ENCODE measurements at regions not wholly inside any gene's neighbourhood (a gene's known extent, or its start where the extent isn't known, plus 50 kb on each side); places are given as distances from the start of the nearest gene placed in this dataset.
"Not testable (repeated sequence)": the region's sequence is repeated elsewhere in the genome, so short reads cannot be mapped to it uniquely, and the experiment has no call there.

- DNase-seq: not testable (repeated sequence)
Observed at GRCh38 chr13:109934520-109934919, 148.1 kb upstream of the IRS2 start.

- no peak for DNase-seq
Observed at GRCh38 chr13:109933476-109933875, 147.1 kb upstream of the IRS2 start.

DNA sequence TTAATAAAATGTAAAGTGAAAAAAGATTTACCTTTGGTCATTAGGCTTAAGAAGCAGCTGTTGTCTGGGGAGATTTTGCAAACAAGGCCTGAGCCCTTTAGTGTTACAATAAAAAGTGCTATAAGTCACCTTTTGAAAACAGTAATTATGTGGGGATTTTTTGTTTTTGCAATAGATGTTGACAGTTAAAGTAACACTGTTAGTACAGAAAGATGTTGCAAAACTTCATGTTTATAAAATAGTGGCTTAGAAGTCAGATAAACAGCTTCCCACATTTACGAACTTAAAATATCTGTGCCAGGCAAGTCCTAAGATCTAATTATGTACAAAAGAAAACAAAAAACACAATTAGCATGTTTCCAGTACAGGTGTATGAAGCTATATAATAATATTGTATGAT is 138.0 kb upstream of the IRS2 start:
- no peak for DNase-seq

DNA sequence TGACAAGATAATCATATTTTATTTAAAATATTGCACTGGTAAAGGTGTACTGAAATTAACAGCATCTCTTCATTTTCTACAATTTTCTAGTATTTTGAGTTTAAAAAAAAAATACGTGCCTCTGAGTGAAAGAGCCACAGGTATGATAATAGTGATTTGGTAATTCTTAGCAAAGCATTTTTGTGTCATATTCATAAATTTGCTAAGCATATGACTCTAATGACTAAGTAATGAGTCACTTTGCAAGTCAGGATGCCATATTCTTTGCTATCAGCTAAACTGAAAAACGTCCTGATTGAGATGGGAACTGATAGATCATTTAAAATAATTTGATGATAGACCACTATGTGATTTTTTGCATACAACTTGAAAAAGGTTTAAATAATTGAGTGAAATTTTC is 136.1 kb upstream of the IRS2 start:
- no peak for DNase-seq

DNA sequence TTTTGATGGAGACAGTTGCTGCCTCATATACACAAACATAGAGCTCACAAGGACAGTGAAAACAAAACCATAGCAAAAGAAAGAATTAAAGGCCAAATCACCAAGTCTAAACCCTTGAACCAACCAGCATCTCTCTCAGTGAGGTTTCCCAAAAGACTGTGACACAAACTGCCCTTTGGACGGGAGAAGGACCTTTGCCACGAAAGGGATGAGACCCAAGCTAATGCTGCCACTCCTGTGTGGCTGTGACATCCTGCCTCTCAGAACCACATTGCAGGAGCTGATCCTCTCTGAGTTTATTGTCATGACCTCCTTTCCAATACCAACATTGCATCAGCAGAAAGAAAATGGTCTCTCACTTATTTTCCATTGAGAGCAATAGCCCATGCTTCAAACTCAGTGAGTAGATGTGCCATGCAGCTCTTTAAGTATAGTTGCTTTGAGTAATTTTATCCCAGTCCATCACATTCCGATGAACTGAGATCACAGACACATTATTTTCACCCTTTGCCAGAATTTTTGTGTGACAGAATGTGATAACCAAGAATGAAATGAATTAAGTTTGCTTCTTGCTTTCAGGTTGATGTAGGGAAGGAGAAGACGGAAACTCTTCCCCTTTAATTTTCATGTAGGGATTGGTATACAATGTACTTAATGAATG is 133.5 kb upstream of the IRS2 start:
- no peak for DNase-seq

- no peak for DNase-seq
Observed at GRCh38 chr13:109918179-109918711, 131.9 kb upstream of the IRS2 start.

DNA sequence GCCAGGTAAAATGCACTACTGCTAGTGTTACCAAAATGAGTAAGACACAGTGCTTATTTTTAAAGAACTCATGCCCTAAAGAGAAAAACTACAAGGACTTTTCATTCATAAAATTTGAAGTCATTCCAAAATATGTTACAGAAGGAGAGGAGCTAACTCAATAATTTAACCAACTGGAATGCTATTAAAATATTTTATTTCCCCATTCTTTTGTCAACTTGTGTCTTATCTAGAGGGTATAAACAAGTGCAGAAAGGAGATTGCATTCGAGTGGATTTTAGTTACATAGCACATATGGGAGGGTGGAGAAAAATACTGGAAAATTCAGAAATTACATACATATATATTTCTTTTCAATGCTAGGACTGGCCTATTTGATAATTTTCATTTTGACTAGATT is 131.0 kb upstream of the IRS2 start:
- DNase-seq: no peak

- DNase-seq: no peak
Observed at GRCh38 chr13:109913936-109914510, 127.6 kb upstream of the IRS2 start.

DNA sequence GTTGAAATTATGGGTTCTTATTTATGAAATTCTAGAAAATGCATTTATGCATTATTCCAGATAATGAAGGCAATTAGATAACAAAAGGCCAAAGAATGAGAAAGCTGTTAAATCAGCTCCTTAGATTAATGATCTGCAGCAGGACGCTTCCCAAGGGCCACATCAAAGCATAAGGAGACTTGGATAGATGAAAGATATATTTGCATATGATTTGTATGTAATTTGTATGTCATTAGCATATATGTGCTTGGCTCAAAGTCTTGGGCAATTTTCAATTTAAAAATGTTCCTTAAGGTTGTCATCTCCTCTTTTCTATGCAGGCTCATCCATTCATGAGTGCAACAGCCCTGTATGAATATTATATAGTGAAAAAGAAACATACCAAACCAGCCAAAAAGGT is 126.8 kb upstream of the IRS2 start:
- no peak for DNase-seq

- DNase-seq: no peak
Observed at GRCh38 chr13:109910194-109910593, 123.8 kb upstream of the IRS2 start.

DNA sequence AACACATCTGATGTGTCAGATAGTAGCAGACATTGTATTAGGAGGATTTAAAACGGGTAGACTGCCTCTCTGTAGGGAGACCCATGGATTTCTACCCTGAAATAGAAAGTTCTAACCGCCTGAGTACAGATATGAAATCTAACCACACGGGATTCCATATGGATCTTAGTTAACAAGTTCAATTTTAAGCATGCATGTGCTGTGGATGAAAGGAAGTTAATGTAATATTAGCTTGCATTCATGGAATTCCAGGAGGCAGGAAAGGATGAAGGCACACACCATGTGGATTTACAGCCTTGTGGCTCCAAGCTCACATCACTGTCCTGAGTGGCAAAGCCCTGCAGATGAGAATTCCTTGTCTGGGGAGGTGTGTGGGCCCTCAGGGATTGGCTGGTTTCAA is 120.6 kb upstream of the IRS2 start:
- DNase-seq: no peak

DNA sequence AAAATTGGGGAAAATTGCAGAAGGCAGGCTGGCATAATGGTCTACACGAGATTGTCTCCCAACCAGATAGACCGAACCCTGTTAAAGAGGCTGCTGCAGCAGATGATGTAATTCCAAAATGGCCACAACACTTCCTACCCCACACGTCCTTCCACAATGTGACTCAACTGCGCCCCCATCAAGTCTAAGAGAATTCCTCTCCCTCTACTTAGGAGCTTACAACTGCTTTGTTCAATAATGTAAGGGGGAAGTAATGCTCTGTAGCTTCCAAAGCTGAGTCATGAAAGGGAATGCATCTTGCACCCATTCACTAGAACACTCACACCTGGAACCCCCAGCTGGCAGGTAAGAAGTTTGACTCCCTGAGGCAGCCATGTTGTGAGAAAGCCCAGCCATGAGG is 117.8 kb upstream of the IRS2 start:
- no peak for DNase-seq

GRCh38 chr13:109900741-109901140 is 114.4 kb upstream of the IRS2 start:
- DNase-seq: no peak

- no peak for DNase-seq
Observed at GRCh38 chr13:109900320-109900719, 113.9 kb upstream of the IRS2 start.

- no peak for DNase-seq
Observed at GRCh38 chr13:109899748-109900147, 113.4 kb upstream of the IRS2 start.

DNA sequence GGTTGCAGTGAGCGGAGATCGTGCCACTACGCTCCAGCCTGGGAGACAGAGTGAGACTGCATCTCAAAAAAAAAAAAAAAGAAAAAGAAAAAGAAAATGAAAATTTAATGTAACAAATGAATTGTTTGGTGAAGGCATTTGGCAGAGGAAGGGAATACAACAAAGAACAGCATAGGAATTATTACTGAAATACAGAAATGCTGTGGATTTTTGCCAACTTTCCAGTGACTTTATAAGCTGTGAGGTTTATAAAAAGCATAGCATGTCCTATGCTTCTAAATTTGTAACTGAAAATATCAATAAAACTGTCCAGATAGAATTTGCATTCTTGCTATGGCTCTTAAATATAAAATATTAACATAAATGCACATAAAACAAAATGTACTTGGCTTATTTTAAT is 112.9 kb upstream of the IRS2 start:
- DNase-seq: no peak

GRCh38 chr13:109897988-109898624 is 111.7 kb upstream of the IRS2 start:
- DNase-seq: no peak

- no peak for DNase-seq
Observed at GRCh38 chr13:109892101-109892500, 105.7 kb upstream of the IRS2 start.

DNA sequence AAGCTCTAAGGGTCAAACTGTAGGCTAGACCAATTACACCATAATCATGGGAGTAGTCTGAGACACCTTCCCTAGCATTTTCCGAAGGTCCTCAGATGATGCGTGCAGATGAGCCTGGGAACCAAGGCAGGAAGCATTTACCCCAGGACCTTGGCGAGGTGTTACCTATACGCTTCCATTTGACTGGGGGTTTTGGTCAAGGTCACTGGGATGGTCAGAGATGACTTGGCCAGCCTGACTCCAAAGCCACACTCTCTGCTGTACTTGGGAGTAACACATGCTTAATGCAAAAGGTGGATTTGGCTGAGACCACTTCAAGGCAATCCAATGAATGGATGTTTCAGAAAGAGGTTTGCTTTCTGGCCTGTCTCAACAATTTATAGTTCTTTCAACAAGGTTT is 98.9 kb upstream of the IRS2 start:
- DNase-seq: no peak

- DNase-seq: no peak
Observed at GRCh38 chr13:109884462-109884861, 98.1 kb upstream of the IRS2 start.

DNA sequence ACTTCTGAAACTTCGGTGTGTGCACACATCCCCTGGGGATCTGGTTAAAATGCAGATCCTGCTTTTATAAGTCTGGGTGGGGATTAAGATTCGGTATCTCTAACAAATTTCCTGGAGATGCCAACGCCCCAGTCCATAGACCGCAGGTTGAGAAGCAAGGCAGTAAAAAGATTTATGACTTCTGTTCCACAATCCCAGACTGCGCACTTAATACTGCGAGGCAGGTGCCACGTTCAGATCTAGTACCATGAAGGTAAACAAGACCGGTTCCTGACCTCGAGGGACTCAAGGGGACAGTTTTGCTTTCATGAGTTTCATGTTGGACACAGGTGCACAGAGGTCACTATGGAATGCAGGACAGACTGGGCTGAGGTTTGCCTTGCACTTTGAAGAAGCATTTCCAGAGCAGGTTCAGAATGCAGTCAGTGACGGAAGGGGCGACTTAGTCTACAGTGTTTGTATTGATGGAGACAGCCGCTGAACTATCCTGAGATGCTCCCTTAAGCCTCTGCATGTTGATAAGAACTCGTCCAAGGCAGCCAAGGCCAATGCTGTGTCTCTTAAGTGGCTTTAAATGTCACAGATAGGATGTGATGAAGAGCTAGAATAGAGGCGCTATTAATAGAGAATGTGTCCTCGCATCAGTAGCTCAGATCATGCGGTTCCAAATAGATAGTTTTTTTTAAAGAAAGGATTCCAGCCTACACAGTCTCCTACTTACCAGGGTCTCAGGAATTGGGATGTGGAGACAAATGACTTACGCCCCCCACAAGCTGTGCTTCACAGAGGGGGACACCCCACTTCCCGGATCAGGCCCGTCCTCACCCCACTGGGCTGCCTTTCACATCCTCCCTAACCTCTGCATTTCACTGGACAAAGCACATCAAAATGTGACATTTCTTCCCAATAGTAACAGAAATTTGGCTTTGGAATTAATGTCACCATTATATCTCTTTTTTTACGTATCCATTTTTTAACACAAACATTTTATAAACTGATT is 97.1 kb upstream of the IRS2 start:
- DNase-seq: no peak

GRCh38 chr13:109881961-109882558 is 95.7 kb upstream of the IRS2 start:
- DNase-seq: no peak

DNA sequence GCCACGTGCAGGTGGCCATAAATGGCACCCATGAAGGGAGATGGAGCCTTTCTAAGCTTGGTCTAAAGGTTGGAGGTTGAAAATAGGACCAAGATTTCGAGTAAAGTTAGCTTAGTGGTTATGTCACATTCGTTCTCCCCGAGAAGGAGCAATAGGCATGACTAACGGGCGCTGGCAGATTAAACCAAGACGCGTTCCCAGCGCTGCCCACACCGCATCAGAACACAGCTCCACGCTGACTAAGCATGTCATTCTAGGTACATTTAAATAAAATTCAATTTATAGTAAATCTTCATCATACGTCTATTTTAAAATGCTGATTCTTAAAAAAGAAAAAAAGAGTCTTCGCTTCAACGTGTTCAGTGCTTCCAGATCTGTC is 95.0 kb upstream of the IRS2 start:
- no peak for DNase-seq
